Kidney epithelial cell (primary cell): ENCODE measurements at regions not wholly inside any gene's neighbourhood (a gene's known extent, or its start where the extent isn't known, plus 50 kb on each side); places are given as distances from the start of the nearest gene placed in this dataset.

Experiments used
- DNase-seq: peaks from one replicate; pipeline ENCODE4 v3.0.0-alpha.2; 2010; ENCODE audit warnings: low read depth
- H3K27me3 ChIP-seq: 2 replicates; pipeline ENCODE4 v1.6.0; 2011; ENCODE audit warnings: low read length; ENCODE audit not compliant: control insufficient read depth, insufficient read depth
- H3K36me3 ChIP-seq: 2 replicates; pipeline ENCODE4 v1.5.1; 2011; ENCODE audit warnings: low read length; ENCODE audit not compliant: control insufficient read depth, insufficient read depth
- H3K4me3 ChIP-seq: 2 replicates; pipeline ENCODE4 v1.5.1; 2011; ENCODE audit warnings: low read depth, mild to moderate bottlenecking, control low read depth, low read length
- TF ChIP-seq, protein P1 (sequence below): IDR thresholded peaks from 2 replicates; pipeline ENCODE4 v1.5.1; 2011; ENCODE audit warnings: mild to moderate bottlenecking, moderate library complexity, low read length, control low read depth, inconsistent platforms; ENCODE audit not compliant: insufficient read depth, poor library complexity, severe bottlenecking

GRCh38 chr22:34462795-34463194 is 542.5 kb upstream of the LARGE1 start:
- H3K4me3 ChIP-seq: no peak overlapping the region
- DNase-seq: no peak
- TF ChIP-seq, protein P1, sequence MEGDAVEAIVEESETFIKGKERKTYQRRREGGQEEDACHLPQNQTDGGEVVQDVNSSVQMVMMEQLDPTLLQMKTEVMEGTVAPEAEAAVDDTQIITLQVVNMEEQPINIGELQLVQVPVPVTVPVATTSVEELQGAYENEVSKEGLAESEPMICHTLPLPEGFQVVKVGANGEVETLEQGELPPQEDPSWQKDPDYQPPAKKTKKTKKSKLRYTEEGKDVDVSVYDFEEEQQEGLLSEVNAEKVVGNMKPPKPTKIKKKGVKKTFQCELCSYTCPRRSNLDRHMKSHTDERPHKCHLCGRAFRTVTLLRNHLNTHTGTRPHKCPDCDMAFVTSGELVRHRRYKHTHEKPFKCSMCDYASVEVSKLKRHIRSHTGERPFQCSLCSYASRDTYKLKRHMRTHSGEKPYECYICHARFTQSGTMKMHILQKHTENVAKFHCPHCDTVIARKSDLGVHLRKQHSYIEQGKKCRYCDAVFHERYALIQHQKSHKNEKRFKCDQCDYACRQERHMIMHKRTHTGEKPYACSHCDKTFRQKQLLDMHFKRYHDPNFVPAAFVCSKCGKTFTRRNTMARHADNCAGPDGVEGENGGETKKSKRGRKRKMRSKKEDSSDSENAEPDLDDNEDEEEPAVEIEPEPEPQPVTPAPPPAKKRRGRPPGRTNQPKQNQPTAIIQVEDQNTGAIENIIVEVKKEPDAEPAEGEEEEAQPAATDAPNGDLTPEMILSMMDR: no peak
- H3K27me3 ChIP-seq: no peaks in the 10 kb centered on the region
- H3K36me3 ChIP-seq: no peaks in the 10 kb centered on the region

DNA sequence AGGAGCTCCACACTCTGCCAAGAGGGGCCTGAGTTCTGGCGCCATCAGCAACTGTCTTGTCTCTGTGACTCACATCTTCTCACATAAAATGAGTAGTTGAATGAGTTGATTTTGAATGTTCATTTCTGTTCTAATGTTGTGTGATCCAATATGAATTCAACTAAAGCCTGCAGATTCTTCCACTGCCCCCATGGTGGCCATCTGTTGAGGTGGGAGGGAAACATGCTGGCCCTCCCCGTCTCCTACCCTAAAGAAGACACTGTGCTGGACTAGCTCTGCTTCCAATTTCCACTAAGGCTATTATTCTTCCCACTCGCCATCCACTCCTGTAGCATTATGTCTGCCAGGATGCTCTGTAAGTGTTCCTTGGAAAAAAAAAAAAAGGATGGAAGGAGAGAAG is 555.6 kb upstream of the LARGE1 start:
- TF ChIP-seq, protein P1: no peak
- DNase-seq: no peak
- Histone ChIP-seq H3K27me3 (no peaks in the 10 kb centered on the region), H3K36me3 (no peaks in the 10 kb centered on the region), H3K4me3 (no peak overlapping the region)

DNA sequence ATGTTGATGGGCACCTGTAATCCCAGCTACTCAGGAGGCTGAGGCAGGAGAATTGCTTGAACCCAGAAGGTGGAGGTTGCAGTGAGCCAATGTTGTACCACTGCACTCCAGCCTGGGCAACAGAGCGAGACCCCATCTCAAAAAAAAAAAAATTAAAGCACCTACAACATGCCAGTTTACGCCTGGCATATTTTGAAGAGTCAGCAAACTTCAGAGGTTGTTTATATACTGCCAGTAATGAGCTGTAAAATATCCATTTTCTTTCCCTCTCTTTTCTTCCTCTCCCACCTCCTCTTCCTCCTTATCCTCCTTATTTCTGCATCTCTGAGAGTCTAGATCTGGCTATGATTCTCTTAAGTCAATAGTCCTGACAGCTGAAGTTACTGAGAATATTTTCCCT is 556.5 kb upstream of the LARGE1 start:
- TF ChIP-seq, protein P1: no peak
- H3K36me3 ChIP-seq: no peaks in the 10 kb centered on the region
- no peaks in the 10 kb centered on the region for H3K27me3 ChIP-seq
- no peak for DNase-seq
- H3K4me3 ChIP-seq: no peak overlapping the region

DNA sequence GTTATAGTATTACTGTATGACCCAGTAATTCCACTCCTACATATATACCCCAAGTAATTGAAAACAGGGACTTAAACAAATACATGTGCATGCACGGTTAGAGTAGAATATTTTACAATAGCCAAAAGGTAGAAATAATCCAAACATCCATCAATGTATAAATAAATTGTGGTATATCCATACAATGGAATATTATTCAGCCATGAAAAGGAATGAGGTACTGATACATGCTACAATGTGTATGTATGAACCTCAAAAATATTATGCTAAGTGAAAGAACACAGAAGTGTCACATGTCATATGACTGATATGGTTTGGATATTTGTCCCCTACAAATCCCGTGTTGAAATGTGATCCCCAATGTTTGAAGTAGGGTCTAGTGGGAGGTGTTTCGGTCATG is 560.8 kb upstream of the LARGE1 start:
- no peak for DNase-seq
- TF ChIP-seq, protein P1: no peak
- H3K4me3 ChIP-seq: no peak overlapping the region

GRCh38 chr22:34486381-34486780 is 566.1 kb upstream of the LARGE1 start:
- H3K4me3 ChIP-seq: no peak overlapping the region
- H3K27me3 ChIP-seq: no peaks in the 10 kb centered on the region
- no peaks in the 10 kb centered on the region for H3K36me3 ChIP-seq
- TF ChIP-seq, protein P1: no peak
- DNase-seq: no peak

More for the DNA sequence above, 560.8 kb upstream of the LARGE1 start:
- Histone ChIP-seq H3K36me3 (no peaks in the 10 kb centered on the region), H3K27me3 (no peaks in the 10 kb centered on the region)

GRCh38 chr22:34489861-34490260 is 569.6 kb upstream of the LARGE1 start:
- no peak overlapping the region for H3K4me3 ChIP-seq

More at GRCh38 chr22:34489861-34490260, 569.6 kb upstream of the LARGE1 start:
- no peaks in the 10 kb centered on the region for H3K36me3 ChIP-seq
- H3K27me3 ChIP-seq: no peaks in the 10 kb centered on the region
- no peak for DNase-seq
- TF ChIP-seq, protein P1: no peak
